Gastroesophageal sphincter (tissue), 3 donors: ENCODE measurements at regions not wholly inside any gene's neighbourhood (a gene's known extent, or its start where the extent isn't known, plus 50 kb on each side); places are given as distances from the start of the nearest gene placed in this dataset.

Experiments
- POLR2A ChIP-seq, 2 donors: fragments of 450-650 bp; IDR thresholded peaks; one replicate each; pipeline ENCODE4 v1.6.1; 2017; ENCODE audit warnings: antibody characterized with exemption in 2 of 2, mild to moderate bottlenecking in 2 of 2, moderate library complexity in 1 of 2
- POLR2AphosphoS5 ChIP-seq: sonication (generic); formaldehyde crosslinking; IDR thresholded peaks from one replicate; pipeline ENCODE4 v1.6.1; 2017; ENCODE audit warnings: antibody characterized with exemption
- TF ChIP-seq, protein P1 (sequence below), 4 experiments: fragments of 200-600 bp in 2 of 4; fragments of 450-650 bp in 2 of 4; sonication (generic) in 1 of 4; IDR thresholded peaks; one replicate each; pipeline ENCODE4 v1.5.1; 2017 to 2019; ENCODE audit warnings: antibody characterized with exemption in 4 of 4, mild to moderate bottlenecking in 2 of 4, moderate library complexity in 2 of 4

- TF ChIP-seq, protein P1, sequence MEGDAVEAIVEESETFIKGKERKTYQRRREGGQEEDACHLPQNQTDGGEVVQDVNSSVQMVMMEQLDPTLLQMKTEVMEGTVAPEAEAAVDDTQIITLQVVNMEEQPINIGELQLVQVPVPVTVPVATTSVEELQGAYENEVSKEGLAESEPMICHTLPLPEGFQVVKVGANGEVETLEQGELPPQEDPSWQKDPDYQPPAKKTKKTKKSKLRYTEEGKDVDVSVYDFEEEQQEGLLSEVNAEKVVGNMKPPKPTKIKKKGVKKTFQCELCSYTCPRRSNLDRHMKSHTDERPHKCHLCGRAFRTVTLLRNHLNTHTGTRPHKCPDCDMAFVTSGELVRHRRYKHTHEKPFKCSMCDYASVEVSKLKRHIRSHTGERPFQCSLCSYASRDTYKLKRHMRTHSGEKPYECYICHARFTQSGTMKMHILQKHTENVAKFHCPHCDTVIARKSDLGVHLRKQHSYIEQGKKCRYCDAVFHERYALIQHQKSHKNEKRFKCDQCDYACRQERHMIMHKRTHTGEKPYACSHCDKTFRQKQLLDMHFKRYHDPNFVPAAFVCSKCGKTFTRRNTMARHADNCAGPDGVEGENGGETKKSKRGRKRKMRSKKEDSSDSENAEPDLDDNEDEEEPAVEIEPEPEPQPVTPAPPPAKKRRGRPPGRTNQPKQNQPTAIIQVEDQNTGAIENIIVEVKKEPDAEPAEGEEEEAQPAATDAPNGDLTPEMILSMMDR (IDR thresholded peaks at IDR 0.05) = no peak
- TF ChIP-seq POLR2A (IDR thresholded peaks at IDR 0.05) (no peak), POLR2AphosphoS5 (no peak)
Observed at GRCh38 chr4:81743731-81744435, 272.2 kb upstream of the RASGEF1B start.
